Esophagus squamous epithelium (tissue), 5 donors: ENCODE measurements at regions not wholly inside any gene's neighbourhood (a gene's known extent, or its start where the extent isn't known, plus 50 kb on each side); places are given as distances from the start of the nearest gene placed in this dataset.

ENCODE experiments used
- DNase-seq: peaks from one replicate; lab custom pipeline; 2025; lab: John Stamatoyannopoulos, UW
- H3K27ac ChIP-seq, 4 donors: fragments of 200-600 bp; sonication (generic); one replicate each; pipeline ENCODE4 v1.5.1; 2016 to 2019; ENCODE audit warnings: mild to moderate bottlenecking in 1 of 4
- H3K27me3 ChIP-seq, 4 donors: fragments of 200-600 bp; sonication (generic); 1 replicate in 3 of 4; 2 replicates in 1 of 4; pipeline versions ENCODE4 v1.5.1 to v1.6.0; 2017 to 2021; ENCODE audit warnings: antibody characterized with exemption in 1 of 4
- H3K36me3 ChIP-seq, 3 donors: fragments of 200-600 bp; sonication (generic); one replicate each; pipeline ENCODE4 v1.5.1; 2016 to 2019
- H3K4me1 ChIP-seq, 3 donors: fragments of 200-600 bp; sonication (generic); one replicate each; pipeline ENCODE4 v1.5.1; 2017 to 2019
- H3K4me3 ChIP-seq, 4 donors: fragments of 200-600 bp; sonication (generic); 1 replicate in 3 of 4; 2 replicates in 1 of 4; pipeline ENCODE4 v1.5.1; 2016 to 2019; ENCODE audit warnings: mild to moderate bottlenecking in 2 of 4, moderate library complexity in 1 of 4
- H3K9me3 ChIP-seq, 3 donors: fragments of 200-600 bp; sonication (generic); one replicate each; pipeline ENCODE4 v1.5.1; 2016 to 2019
- CTCF ChIP-seq, 6 experiments: fragments of 450-650 bp in 4 of 6; fragments of 200-600 bp in 2 of 6; sonication (generic) in 2 of 6; IDR thresholded peaks; one replicate each; pipeline ENCODE4 v1.5.1; 2016 to 2019; ENCODE audit warnings: antibody characterized with exemption in 6 of 6, mild to moderate bottlenecking in 4 of 6, moderate library complexity in 4 of 6
- POLR2A ChIP-seq, 4 donors: fragments of 450-650 bp; IDR thresholded peaks; one replicate each; pipeline ENCODE4 v1.6.1; 2017; ENCODE audit warnings: antibody characterized with exemption in 4 of 4, mild to moderate bottlenecking in 4 of 4, moderate library complexity in 3 of 4
- WGBS, 2 donors: methylation state at CpG; one replicate each; pipeline ENCODE4 v1.1.5; 2018; 5-methylcytosine and 5-hydroxymethylcytosine counted together
- intact Hi-C: fragments of 100-400 bp; cut with DNase I; formaldehyde crosslinking; loops from one replicate; pipeline ENCODE4 v1.15.0; 2022
- donor health status: DM: yes; HTN: yes; CAD: no.

DNA sequence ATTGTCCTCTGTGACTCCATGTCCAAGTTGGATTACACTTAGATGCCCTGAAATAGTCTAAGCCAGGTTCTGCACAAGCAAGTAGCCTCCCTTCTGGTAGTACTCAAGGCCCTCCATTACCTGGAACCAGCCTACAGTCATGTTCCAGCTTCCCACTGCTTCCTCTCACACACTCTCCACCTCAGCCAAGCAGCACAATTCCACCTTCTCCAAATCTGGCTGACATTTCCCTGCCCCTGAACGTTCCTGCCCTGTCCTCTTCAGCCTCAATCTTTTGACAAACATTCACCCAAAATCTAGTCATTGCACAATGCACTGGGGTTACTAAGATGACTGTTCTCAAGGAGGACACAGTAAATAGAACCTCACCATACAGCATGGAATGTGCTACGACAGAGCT, 95.3 kb upstream of the KLHL29 start:
- H3K27me3 ChIP-seq, result no peaks in the 10 kb centered on the region
- no peaks in the 10 kb centered on the region for H3K36me3 ChIP-seq
- no peak for DNase-seq
- peaks cover 0 to 40% (median 8%) of the 10 kb centered on the region in 3 donors for H3K4me1 ChIP-seq
- no peaks in the 10 kb centered on the region for H3K9me3 ChIP-seq
- no peak overlapping the region for H3K4me3 ChIP-seq
- TF ChIP-seq CTCF (IDR thresholded peaks at IDR 0.05), result no peak
- TF ChIP-seq POLR2A (IDR thresholded peaks at IDR 0.05), result no peak
- intact Hi-C loops, result no loop called here
- WGBS, 2 donors, result 63 to 64% methylated on average over 2 of the region's 2 CpGs
- no peak overlapping the region for H3K27ac ChIP-seq

GRCh38 chr2:23291239-23291638, 93.7 kb upstream of the KLHL29 start:
- H3K27me3 ChIP-seq, result peaks cover 0 to 4% (median 0%) of the 10 kb centered on the region in 4 donors
- DNase-seq, result no peak
- TF ChIP-seq POLR2A (IDR thresholded peaks at IDR 0.05) (no peak), CTCF (IDR thresholded peaks at IDR 0.05) (no peak)
- no peaks in the 10 kb centered on the region for H3K9me3 ChIP-seq
- peaks cover 0 to 34% (median 7%) of the 10 kb centered on the region in 3 donors for H3K4me1 ChIP-seq
- intact Hi-C loops, result no loop called here
- H3K36me3 ChIP-seq, result no peaks in the 10 kb centered on the region
- WGBS, 2 donors, result 29 to 34% methylated on average over 2 of the region's 2 CpGs
- H3K27ac ChIP-seq, result no peak overlapping the region
- no peak overlapping the region for H3K4me3 ChIP-seq

GRCh38 chr2:23292024-23292423, 93.0 kb upstream of the KLHL29 start:
- no peak for DNase-seq
- Histone ChIP-seq H3K27ac (no peak overlapping the region), H3K4me3 (no peak overlapping the region), H3K27me3 (peaks cover 0 to 4% (median 0%) of the 10 kb centered on the region in 4 donors), H3K9me3 (no peaks in the 10 kb centered on the region), H3K4me1 (peaks cover 0 to 26% (median 4%) of the 10 kb centered on the region in 3 donors), H3K36me3 (no peaks in the 10 kb centered on the region)
- 82 to 86% methylated on average over 1 to 3 of the region's 3 CpGs for WGBS, 2 donors
- intact Hi-C loops, result no loop called here
- no peak for TF ChIP-seq POLR2A (IDR thresholded peaks at IDR 0.05)
- TF ChIP-seq CTCF (IDR thresholded peaks at IDR 0.05), result no peak

DNA sequence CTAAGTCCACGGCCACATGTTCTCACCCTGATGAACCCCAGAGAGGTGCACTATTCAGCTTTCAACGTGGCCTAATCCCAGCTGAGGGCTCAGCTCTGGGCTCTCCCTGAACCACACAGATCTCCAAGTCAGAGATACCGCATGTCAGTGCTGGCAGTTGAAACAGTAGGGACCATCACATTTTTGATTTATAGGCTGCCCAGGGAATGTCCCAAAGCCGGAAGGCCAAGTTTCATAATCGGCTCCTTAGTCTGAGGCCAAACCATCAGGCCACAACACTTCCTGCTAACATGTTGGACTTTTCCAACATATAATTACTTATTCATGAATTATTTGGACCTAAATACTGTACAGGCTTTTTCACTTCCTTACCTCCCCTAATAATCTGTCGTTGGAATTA, 91.9 kb upstream of the KLHL29 start:
- no peak for DNase-seq
- Histone ChIP-seq H3K36me3 (no peaks in the 10 kb centered on the region), H3K4me1 (peaks cover 0 to 17% (median 4%) of the 10 kb centered on the region in 3 donors), H3K27me3 (peaks cover 0 to 4% (median 0%) of the 10 kb centered on the region in 4 donors), H3K27ac (no peak overlapping the region), H3K9me3 (no peaks in the 10 kb centered on the region), H3K4me3 (no peak overlapping the region)
- TF ChIP-seq POLR2A (IDR thresholded peaks at IDR 0.05) (no peak), CTCF (IDR thresholded peaks at IDR 0.05) (no peak)
- intact Hi-C loops, result no loop called here
- WGBS, 2 donors, result 3 to 11% methylated on average over 3 to 4 of the region's 6 CpGs

DNA sequence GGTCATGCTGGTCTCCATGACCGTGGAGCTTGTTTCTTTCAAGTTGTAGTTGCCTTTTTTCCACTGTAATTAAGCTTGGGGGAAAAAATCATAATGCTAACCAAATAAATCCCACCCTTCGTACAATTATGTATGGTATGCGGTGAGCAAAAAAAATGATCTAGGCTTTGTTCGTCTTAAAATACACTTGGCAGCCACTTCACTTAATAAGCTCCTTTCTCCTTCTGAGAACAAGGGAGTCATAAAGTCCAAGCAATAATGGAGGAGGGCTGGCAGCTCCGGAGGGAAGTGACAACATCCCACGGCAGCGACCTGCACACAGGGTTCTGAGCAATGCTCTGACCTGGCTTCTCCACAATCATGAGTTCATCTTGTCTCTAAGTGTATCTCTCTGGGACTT, 91.2 kb upstream of the KLHL29 start:
- DNase-seq, result no peak
- H3K27ac ChIP-seq, result no peak overlapping the region
- H3K27me3 ChIP-seq, result peaks cover 0 to 4% (median 0%) of the 10 kb centered on the region in 4 donors
- H3K4me1 ChIP-seq, result peaks cover 0 to 17% (median 4%) of the 10 kb centered on the region in 3 donors
- H3K4me3 ChIP-seq, result no peak overlapping the region
- 38 to 41% methylated on average over 7 of the region's 7 CpGs for WGBS, 2 donors
- H3K9me3 ChIP-seq, result no peaks in the 10 kb centered on the region
- TF ChIP-seq POLR2A (IDR thresholded peaks at IDR 0.05) (no peak), CTCF (IDR thresholded peaks at IDR 0.05) (no peak)
- intact Hi-C loops, result no loop called here
- no peaks in the 10 kb centered on the region for H3K36me3 ChIP-seq
